ENCODE measurements at regions not wholly inside any gene's neighbourhood (a gene's known extent, or its start where the extent isn't known, plus 50 kb on each side); places are given as distances from the start of the nearest gene placed in this dataset.

GRCh38 chr12:72102150-72102549 lies 163.5 kb downstream of the TPH2 start:
- Mint-ChIP-seq H3K27ac (ENCODE audit: unreplicated experiment) (no peak overlapping the region), H3K9me3 (ENCODE audit: unreplicated experiment) (no peaks in the 10 kb centered on the region), H3K36me3 (ENCODE audit: unreplicated experiment) (no peaks in the 10 kb centered on the region), H3K27me3 (ENCODE audit: unreplicated experiment) (no peaks in the 10 kb centered on the region), H3K4me3 (ENCODE audit: unreplicated experiment) (no peak overlapping the region), H3K4me1 (ENCODE audit: unreplicated experiment) (no peaks in the 10 kb centered on the region)
- no peak for TF ChIP-seq CTCF (IDR thresholded peaks at IDR 0.05)
- DNase-seq (ENCODE audit: extremely low spot score, unreplicated experiment) = no peak

- Mint-ChIP-seq H3K9me3 (ENCODE audit: unreplicated experiment) (no peaks in the 10 kb centered on the region), H3K4me3 (ENCODE audit: unreplicated experiment) (no peak overlapping the region), H3K27ac (ENCODE audit: unreplicated experiment) (no peak overlapping the region), H3K36me3 (ENCODE audit: unreplicated experiment) (no peaks in the 10 kb centered on the region), H3K27me3 (ENCODE audit: unreplicated experiment) (peaks cover 4% of the 10 kb centered on the region), H3K4me1 (ENCODE audit: unreplicated experiment) (no peaks in the 10 kb centered on the region)
- no peak for DNase-seq (ENCODE audit: extremely low spot score, unreplicated experiment)
- no peak for TF ChIP-seq CTCF (IDR thresholded peaks at IDR 0.05)
Observed at GRCh38 chr12:72105849-72106248, 166.3 kb upstream of the TRHDE start.

GRCh38 chr12:72110937-72111650 lies 161.1 kb upstream of the TRHDE start:
- Mint-ChIP-seq H3K27ac (ENCODE audit: unreplicated experiment) (no peak overlapping the region), H3K27me3 (ENCODE audit: unreplicated experiment) (peaks cover 7% of the 10 kb centered on the region), H3K36me3 (ENCODE audit: unreplicated experiment) (no peaks in the 10 kb centered on the region), H3K4me1 (ENCODE audit: unreplicated experiment) (no peaks in the 10 kb centered on the region), H3K4me3 (ENCODE audit: unreplicated experiment) (no peak overlapping the region), H3K9me3 (ENCODE audit: unreplicated experiment) (no peaks in the 10 kb centered on the region)
- TF ChIP-seq CTCF (IDR thresholded peaks at IDR 0.05) = no peak
- no peak for DNase-seq (ENCODE audit: extremely low spot score, unreplicated experiment)

GRCh38 chr12:72111706-72112105 lies 160.5 kb upstream of the TRHDE start:
- Mint-ChIP-seq H3K4me1 (ENCODE audit: unreplicated experiment) (no peaks in the 10 kb centered on the region), H3K27me3 (ENCODE audit: unreplicated experiment) (peaks cover 7% of the 10 kb centered on the region), H3K27ac (ENCODE audit: unreplicated experiment) (no peak overlapping the region), H3K9me3 (ENCODE audit: unreplicated experiment) (no peaks in the 10 kb centered on the region), H3K4me3 (ENCODE audit: unreplicated experiment) (no peak overlapping the region), H3K36me3 (ENCODE audit: unreplicated experiment) (no peaks in the 10 kb centered on the region)
- TF ChIP-seq CTCF (IDR thresholded peaks at IDR 0.05) = no peak
- no peak for DNase-seq (ENCODE audit: extremely low spot score, unreplicated experiment)

GRCh38 chr12:72133497-72134055 lies 138.6 kb upstream of the TRHDE start:
- no peak for DNase-seq (ENCODE audit: extremely low spot score, unreplicated experiment)
- Mint-ChIP-seq H3K9me3 (ENCODE audit: unreplicated experiment) (no peaks in the 10 kb centered on the region), H3K27me3 (ENCODE audit: unreplicated experiment) (peaks cover 26% of the 10 kb centered on the region)

More at GRCh38 chr12:72133497-72134055, 138.6 kb upstream of the TRHDE start:
- Mint-ChIP-seq H3K27ac (ENCODE audit: unreplicated experiment) (no peak overlapping the region), H3K36me3 (ENCODE audit: unreplicated experiment) (no peaks in the 10 kb centered on the region), H3K4me3 (ENCODE audit: unreplicated experiment) (no peak overlapping the region), H3K4me1 (ENCODE audit: unreplicated experiment) (no peaks in the 10 kb centered on the region)
- TF ChIP-seq CTCF (IDR thresholded peaks at IDR 0.05) = peak; percentile 19

Data from osteocyte (in vitro differentiated cells).